Type B pancreatic cell (in vitro differentiated cells): ENCODE measurements at regions not wholly inside any gene's neighbourhood (a gene's known extent, or its start where the extent isn't known, plus 50 kb on each side); places are given as distances from the start of the nearest gene placed in this dataset.
"Not testable (repeated sequence)": the region's sequence is repeated elsewhere in the genome, so short reads cannot be mapped to it uniquely, and the experiment has no call there.

Experiments used
- DNase-seq: peaks from one replicate; pipeline ENCODE4 v3.0.0; 2021; ENCODE audit warnings: mixed read lengths; ENCODE audit not compliant: unreplicated experiment; ENCODE audit errors: extremely low spot score
- H3K27ac Mint-ChIP-seq: 2 replicates; pipeline ENCODE4 v1.8.0; 2021; ENCODE audit warnings: mild to moderate bottlenecking, mixed read lengths
- H3K27me3 Mint-ChIP-seq: 2 replicates; pipeline ENCODE4 v1.8.0; 2021; ENCODE audit warnings: mixed read lengths
- H3K36me3 Mint-ChIP-seq: 2 replicates; pipeline ENCODE4 v1.8.0; 2021; ENCODE audit warnings: mixed read lengths
- H3K4me1 Mint-ChIP-seq: one replicate; pipeline ENCODE4 v1.8.0; 2021; ENCODE audit warnings: mixed read lengths; ENCODE audit not compliant: unreplicated experiment
- H3K4me3 Mint-ChIP-seq: 2 replicates; pipeline ENCODE4 v1.8.0; 2021; ENCODE audit warnings: mild to moderate bottlenecking, mixed read lengths
- H3K9me3 Mint-ChIP-seq: 2 replicates; pipeline ENCODE4 v1.8.0; 2021; ENCODE audit warnings: mixed read lengths
- CTCF ChIP-seq: fragments of 200-600 bp; sonication (generic); conservative IDR thresholded peaks from 2 replicates; pipeline ENCODE4 v1.5.0; 2021; ENCODE audit warnings: antibody characterized with exemption, mild to moderate bottlenecking

- Mint-ChIP-seq H3K36me3 (no peaks in the 10 kb centered on the region), H3K9me3 (peaks cover 5% of the 10 kb centered on the region), H3K4me3 (no peak overlapping the region), H3K4me1 (peaks cover 8% of the 10 kb centered on the region), H3K27ac (no peak overlapping the region), H3K27me3 (no peaks in the 10 kb centered on the region)
- TF ChIP-seq CTCF: no peak
- DNase-seq: no peak
Observed at GRCh38 chr5:89330140-89330539, 447.2 kb upstream of the MEF2C start.

DNA sequence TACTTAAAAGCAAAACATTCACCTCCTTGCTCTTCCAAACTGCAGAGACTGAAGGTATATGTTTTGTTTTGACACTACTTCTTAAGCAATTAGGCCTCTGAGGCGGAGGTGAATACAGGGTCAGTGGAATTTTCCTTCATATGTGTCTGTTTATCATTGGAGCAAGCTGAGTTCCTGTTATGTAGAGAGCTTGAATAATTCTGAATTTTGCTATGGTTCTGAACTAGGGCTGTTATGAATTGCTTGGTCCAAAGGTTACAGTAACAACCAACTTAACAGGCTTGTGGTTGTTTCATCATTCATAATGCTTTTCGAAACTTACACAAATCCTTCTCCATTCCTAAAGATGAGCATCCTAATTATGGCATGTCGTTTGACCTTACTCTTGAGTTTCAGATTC lies 444.6 kb upstream of the MEF2C start:
- Mint-ChIP-seq H3K4me1 (peaks cover 8% of the 10 kb centered on the region), H3K9me3 (peaks cover 5% of the 10 kb centered on the region), H3K36me3 (no peaks in the 10 kb centered on the region), H3K27me3 (no peaks in the 10 kb centered on the region), H3K27ac (no peak overlapping the region), H3K4me3 (no peak overlapping the region)
- TF ChIP-seq CTCF: no peak
- no peak for DNase-seq

DNA sequence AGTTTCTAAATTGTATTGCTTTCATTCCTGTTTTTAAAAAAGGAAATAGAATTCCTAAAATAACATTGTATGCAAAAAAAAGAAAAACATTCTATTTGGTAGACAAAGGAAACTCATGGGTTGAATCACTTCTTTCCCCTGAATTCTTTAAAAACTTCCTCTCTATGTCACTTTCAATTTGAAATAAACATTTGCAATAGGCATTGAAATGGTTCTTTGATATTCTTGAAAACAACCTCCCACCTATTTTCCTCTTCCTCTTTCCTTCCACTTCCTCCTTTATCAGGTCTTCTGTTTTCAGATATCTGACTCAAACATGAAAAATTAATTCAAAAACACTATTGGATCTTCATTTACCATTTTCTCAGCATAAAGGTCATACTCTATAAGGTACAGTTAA lies 442.0 kb upstream of the MEF2C start:
- H3K9me3 Mint-ChIP-seq: peaks cover 5% of the 10 kb centered on the region
- H3K27ac Mint-ChIP-seq: no peak overlapping the region
- peaks cover 8% of the 10 kb centered on the region for H3K4me1 Mint-ChIP-seq
- no peak overlapping the region for H3K4me3 Mint-ChIP-seq
- no peaks in the 10 kb centered on the region for H3K36me3 Mint-ChIP-seq
- no peak for DNase-seq
- no peaks in the 10 kb centered on the region for H3K27me3 Mint-ChIP-seq
- no peak for TF ChIP-seq CTCF

GRCh38 chr5:89320421-89321277 lies 437.7 kb upstream of the MEF2C start:
- no peak for TF ChIP-seq CTCF
- Mint-ChIP-seq H3K27me3 (no peaks in the 10 kb centered on the region), H3K36me3 (no peaks in the 10 kb centered on the region), H3K4me1 (peaks cover 2% of the 10 kb centered on the region), H3K4me3 (no peak overlapping the region), H3K27ac (no peak overlapping the region), H3K9me3 (no peaks in the 10 kb centered on the region)
- DNase-seq: no peak

GRCh38 chr5:89317838-89318237 lies 434.9 kb upstream of the MEF2C start:
- H3K27ac Mint-ChIP-seq, H3K27me3 Mint-ChIP-seq, H3K36me3 Mint-ChIP-seq, H3K9me3 Mint-ChIP-seq, H3K4me3 Mint-ChIP-seq, DNase-seq: not testable (repeated sequence)
- peaks cover 24% of the 10 kb centered on the region for H3K4me1 Mint-ChIP-seq

DNA sequence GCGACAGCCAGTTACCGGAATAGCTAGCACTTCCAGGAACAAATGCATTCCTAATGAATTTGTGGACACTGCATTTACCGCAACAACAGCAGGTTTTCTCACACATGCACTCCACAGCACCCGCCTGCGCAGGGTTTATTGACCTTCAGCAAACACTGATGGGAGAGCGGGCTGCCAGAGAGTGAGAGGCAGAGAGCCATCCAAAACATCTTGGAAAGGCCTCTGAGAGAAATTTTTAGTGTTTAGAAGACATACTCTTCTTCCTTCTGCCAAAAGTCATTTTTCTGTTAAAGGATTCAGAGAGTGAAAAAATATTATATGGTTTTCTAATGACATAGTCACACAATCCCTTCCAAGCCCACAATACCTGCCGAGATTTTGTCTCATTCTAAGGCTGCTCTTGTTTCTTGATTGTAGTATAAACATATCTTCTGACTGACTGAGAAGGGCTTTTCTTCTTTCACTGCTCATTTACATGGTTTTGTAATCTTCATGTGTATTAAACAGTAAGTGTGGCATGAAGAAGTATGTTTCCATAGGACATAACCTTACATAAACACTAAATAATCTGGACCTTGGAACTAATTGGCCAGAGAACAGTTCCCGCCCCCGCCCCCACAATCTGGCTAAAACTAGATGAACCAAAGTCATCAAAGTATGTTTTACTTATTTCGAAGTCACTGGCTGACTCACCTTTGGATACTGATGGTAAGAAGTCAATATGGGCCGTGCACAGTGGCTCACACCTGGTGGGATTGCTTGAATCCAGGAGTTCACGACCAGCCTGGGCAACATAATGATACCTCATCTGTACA lies 432.5 kb upstream of the MEF2C start:
- no peaks in the 10 kb centered on the region for H3K27me3 Mint-ChIP-seq
- no peaks in the 10 kb centered on the region for H3K9me3 Mint-ChIP-seq
- no peak overlapping the region for H3K27ac Mint-ChIP-seq
- TF ChIP-seq CTCF: no peak
- H3K36me3 Mint-ChIP-seq: no peaks in the 10 kb centered on the region
- peaks cover 24% of the 10 kb centered on the region for H3K4me1 Mint-ChIP-seq
- no peak for DNase-seq
- no peak overlapping the region for H3K4me3 Mint-ChIP-seq
